ENCODE measurements at regions not wholly inside any gene's neighbourhood (a gene's known extent, or its start where the extent isn't known, plus 50 kb on each side); places are given as distances from the start of the nearest gene placed in this dataset.

GRCh38 chr13:81791641-81792040 is 1450.7 kb upstream of the SPRY2 start:
- no peak for DNase-seq (ENCODE audit: low read depth)

- no peak for DNase-seq (ENCODE audit: low read depth)
Measured at GRCh38 chr13:81781471-81781870, 1440.5 kb upstream of the SPRY2 start.

GRCh38 chr13:81779876-81780275 is 1439.0 kb upstream of the SPRY2 start:
- DNase-seq (ENCODE audit: low read depth) = no peak

- DNase-seq (ENCODE audit: low read depth) = no peak
Measured at GRCh38 chr13:81778350-81778749, 1437.4 kb upstream of the SPRY2 start.

- DNase-seq (ENCODE audit: low read depth) = no peak
Measured at GRCh38 chr13:81773263-81773662, 1432.3 kb upstream of the SPRY2 start.

GRCh38 chr13:81771951-81772350 is 1431.0 kb upstream of the SPRY2 start:
- DNase-seq (ENCODE audit: low read depth) = no peak

- DNase-seq (ENCODE audit: low read depth) = no peak
Measured at GRCh38 chr13:81770868-81771505, 1430.1 kb upstream of the SPRY2 start.

GRCh38 chr13:81762449-81762848 is 1421.5 kb upstream of the SPRY2 start:
- DNase-seq (ENCODE audit: low read depth) = no peak

- no peak for DNase-seq (ENCODE audit: low read depth)
Measured at GRCh38 chr13:81760316-81760715, 1419.4 kb upstream of the SPRY2 start.

- no peak for DNase-seq (ENCODE audit: low read depth)
Measured at GRCh38 chr13:81757348-81757970, 1416.5 kb upstream of the SPRY2 start.

- no peak for DNase-seq (ENCODE audit: low read depth)
Measured at GRCh38 chr13:81745391-81745790, 1404.5 kb upstream of the SPRY2 start.

- DNase-seq (ENCODE audit: low read depth) = no peak
Measured at GRCh38 chr13:81738364-81738763, 1397.4 kb upstream of the SPRY2 start.

GRCh38 chr13:81726037-81726726 is 1385.3 kb upstream of the SPRY2 start:
- no peak for DNase-seq (ENCODE audit: low read depth)

- DNase-seq (ENCODE audit: low read depth) = no peak
Measured at GRCh38 chr13:81722456-81722855, 1381.5 kb upstream of the SPRY2 start.

GRCh38 chr13:81721400-81721799 is 1380.5 kb upstream of the SPRY2 start:
- no peak for DNase-seq (ENCODE audit: low read depth)

- DNase-seq (ENCODE audit: low read depth) = no peak
Measured at GRCh38 chr13:81714513-81714912, 1373.6 kb upstream of the SPRY2 start.

- DNase-seq (ENCODE audit: low read depth) = no peak
Measured at GRCh38 chr13:81713201-81713600, 1372.3 kb upstream of the SPRY2 start.

GRCh38 chr13:81697826-81698225 is 1356.9 kb upstream of the SPRY2 start:
- DNase-seq (ENCODE audit: low read depth) = no peak

- DNase-seq (ENCODE audit: low read depth) = peak; percentile 3
Measured at GRCh38 chr13:81686877-81687276, 1346.0 kb upstream of the SPRY2 start.

- no peak for DNase-seq (ENCODE audit: low read depth)
Measured at GRCh38 chr13:81683521-81683920, 1342.6 kb upstream of the SPRY2 start.

GRCh38 chr13:81682081-81682630 is 1341.2 kb upstream of the SPRY2 start:
- no peak for DNase-seq (ENCODE audit: low read depth)

- no peak for DNase-seq (ENCODE audit: low read depth)
Measured at GRCh38 chr13:81677857-81678256, 1336.9 kb upstream of the SPRY2 start.

- no peak for DNase-seq (ENCODE audit: low read depth)
Measured at GRCh38 chr13:81676008-81676407, 1335.1 kb upstream of the SPRY2 start.
